ENCODE measurements at regions not wholly inside any gene's neighbourhood (a gene's known extent, or its start where the extent isn't known, plus 50 kb on each side); places are given as distances from the start of the nearest gene placed in this dataset.

GRCh38 chr4:177108708-177109107, 201.0 kb upstream of the NEIL3 start:
- no peak for TF ChIP-seq POLR2A (IDR thresholded peaks at IDR 0.05)
- no peak for TF ChIP-seq CTCF (IDR thresholded peaks at IDR 0.05)
